GM18873 (cell line): ENCODE measurements at regions not wholly inside any gene's neighbourhood (a gene's known extent, or its start where the extent isn't known, plus 50 kb on each side); places are given as distances from the start of the nearest gene placed in this dataset.

ENCODE experiments used
- ATAC-seq: cut with Tn5 transposase; IDR thresholded peaks from one replicate; pipeline ENCODE4 v1.9.1; 2021; ENCODE audit warnings: mild to moderate bottlenecking, moderate library complexity, moderate number of reproducible peaks; ENCODE audit not compliant: unreplicated experiment, low FRiP score

GRCh38 chr5:28082610-28083009, 1044.2 kb upstream of the CDH9 start:
- no peak for ATAC-seq

DNA sequence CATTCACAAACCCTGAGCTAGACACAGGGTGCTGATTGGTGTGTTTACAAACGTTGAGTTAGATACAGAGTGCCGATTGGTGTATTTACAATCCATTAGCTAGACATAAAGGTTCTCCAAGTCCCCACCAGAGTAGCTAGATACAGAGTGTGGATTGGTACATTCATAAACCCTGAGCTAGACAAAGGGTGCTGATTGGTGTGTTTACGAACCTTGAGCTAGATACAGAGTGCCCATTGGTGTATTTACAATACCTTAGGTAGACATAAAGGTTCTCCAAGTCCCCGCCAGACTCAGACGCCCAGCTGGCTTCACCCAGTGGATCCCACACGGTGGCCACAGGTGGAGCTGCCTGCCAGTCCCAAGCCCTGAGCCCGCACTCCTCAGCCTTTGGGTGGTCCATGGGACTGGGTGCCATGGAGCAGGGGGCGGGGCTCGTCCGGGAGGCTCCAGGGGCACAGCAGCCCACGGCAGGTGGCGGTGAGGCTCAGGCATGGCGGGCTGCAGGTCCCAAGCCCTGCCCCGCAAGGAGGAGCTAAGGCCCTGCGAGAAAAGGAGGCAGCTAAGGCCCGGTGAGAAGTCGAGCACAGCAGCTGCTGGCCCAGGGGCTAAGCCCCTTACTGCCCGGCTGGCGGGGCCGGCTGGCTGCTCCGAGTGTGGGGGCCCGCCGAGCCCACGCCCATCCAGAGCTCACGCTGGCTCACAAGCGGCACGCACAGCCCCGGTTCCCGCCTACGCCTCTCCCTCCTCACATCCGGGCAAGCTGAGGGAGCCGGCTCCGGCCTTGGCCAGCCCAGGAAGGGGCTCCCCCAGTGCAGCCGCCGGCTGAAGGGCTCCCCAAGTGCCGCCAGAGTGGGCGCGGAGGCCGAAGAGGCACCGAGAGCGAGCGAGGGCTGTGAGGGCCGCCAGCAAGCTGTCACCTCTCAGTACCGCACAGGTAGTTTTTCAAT, 1039.2 kb upstream of the CDH9 start:
- no peak for ATAC-seq

DNA sequence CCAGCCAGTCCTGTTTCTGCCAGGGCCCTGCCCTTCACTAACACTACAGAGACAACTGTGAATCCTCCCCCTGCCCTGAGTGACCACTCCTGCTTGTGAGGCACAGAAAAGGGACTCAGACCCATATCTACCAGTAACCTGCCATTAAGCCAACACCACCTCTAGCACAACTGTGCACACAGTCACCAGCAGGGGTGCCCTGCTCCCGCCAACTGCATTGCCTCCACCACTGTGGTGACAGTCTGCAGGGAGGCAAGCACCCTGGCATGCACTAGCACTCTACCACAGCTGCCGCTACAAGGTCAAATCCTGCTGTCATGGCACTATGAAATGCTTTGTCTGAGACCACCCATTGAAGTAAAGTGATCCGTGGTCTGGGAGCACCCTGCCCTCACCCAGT, 1028.5 kb upstream of the CDH9 start:
- no peak for ATAC-seq

- no peak for ATAC-seq
Measured at GRCh38 chr5:28065656-28066055, 1027.3 kb upstream of the CDH9 start.

DNA sequence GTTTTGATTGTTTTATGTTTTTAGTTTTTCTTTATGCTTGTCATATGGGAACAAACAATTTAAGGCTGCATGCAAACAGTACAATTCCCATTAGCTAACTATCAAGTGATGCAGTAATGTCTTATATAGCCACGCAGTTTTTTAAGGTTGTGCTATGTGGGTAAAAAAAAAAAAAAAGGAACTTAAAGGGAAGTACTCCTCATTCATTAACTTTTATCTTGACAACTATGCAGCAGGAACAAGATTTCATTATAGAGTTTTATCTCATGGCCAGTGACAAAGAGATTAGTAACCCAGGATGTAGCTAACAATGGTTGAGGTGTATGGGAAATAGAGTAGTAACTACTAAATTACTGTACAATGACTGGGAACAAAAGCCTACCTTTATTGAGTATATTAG, 1008.2 kb upstream of the CDH9 start:
- ATAC-seq = no peak

DNA sequence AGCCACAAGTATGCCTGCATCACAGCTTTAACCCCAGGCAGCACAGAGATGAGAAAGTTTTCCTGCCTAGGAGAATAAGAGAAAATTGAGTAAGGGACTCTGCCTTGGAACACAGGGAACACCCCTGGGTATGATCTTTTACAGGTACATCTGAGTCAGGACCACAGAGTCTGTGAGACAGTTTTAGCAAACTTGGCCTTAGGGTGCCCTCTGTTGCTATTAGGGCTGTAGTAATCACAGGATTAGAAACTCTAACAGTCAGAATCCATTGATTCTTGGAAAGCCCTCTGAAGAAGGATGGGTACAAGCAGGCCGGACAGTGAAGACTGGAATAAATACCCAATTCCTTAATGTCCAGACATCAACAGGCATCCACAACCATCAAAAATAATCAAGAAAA, 989.5 kb upstream of the CDH9 start:
- no peak for ATAC-seq

DNA sequence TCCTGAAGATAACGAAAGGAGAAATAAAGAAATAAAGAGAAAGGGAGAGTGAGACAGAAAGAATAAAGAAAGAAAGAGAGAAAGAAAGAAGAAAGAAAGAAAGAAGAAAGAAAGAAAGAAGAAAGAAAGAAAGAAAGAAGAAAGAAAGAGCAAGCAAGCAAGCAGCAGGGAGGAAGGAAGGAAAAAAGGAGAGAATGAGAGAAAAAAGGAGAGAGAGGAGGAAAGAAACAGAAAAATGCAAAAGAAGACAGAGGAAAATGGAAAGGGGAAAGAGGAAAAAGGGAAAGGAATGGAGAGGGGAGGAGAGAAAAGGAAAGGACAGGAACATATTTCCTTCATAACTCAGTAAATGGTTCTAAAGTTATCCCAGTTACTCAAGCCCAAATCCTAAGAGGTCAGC, 978.8 kb upstream of the CDH9 start:
- no peak for ATAC-seq

GRCh38 chr5:28014779-28015178, 976.4 kb upstream of the CDH9 start:
- no peak for ATAC-seq

GRCh38 chr5:28012538-28012937, 974.2 kb upstream of the CDH9 start:
- ATAC-seq = no peak

DNA sequence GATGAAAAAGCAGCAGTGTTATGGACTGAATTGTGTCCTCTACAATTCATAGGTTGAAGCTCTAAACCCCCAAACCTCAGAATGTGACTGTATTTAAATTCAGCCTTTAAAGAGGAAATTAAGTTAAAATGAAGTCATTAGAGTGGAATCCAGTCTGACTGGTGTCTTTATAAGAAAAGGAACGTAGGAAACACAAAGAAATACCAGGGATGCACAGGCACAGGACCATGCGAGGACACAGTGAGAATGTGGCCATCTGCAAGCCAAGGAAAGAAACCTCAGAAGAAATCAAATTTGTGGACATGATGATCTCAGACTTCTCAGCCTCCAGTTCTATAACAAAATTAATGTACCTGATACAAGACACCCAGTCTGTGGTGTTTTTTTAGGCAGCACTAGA, 971.2 kb upstream of the CDH9 start:
- no peak for ATAC-seq

DNA sequence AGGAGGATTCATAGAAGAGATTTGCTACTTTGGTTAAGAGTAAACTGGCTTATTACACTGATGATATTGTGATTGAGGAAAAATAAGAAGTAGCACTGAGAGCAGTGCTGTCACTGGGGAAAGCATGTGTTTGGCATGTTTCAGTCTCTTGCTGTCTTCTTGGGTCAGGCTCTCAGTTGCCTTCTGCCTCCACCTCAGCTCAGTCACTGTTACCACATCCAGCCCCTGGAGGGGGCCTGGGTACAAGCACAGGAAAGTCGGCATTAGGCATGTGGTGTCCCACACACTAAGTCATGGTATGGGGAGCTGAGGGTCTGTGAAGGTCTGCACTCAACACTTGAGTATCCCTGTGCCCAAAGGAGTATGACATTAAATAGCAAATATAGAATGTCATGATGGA, 958.3 kb upstream of the CDH9 start:
- no peak for ATAC-seq

GRCh38 chr5:27995867-27996266, 957.5 kb upstream of the CDH9 start:
- no peak for ATAC-seq

DNA sequence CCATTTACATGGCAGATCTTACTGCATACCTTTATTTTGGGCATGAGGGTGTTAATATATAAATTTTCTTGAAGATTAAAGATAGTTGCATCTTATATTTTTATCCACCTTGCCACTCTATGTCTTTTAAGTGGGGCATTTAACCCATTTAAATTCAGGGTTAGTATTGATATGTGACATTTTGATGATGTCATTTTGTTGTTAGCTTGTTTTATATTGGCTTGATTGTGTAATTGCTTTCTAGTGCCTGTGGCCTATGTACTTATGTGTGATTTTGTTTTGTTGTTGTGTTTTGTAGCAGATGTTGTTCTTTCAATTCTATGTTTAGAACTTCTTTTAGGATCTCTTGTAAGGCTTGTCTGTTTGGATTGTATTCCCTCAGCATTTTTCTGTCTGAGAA, 939.9 kb upstream of the CDH9 start:
- ATAC-seq = no peak

DNA sequence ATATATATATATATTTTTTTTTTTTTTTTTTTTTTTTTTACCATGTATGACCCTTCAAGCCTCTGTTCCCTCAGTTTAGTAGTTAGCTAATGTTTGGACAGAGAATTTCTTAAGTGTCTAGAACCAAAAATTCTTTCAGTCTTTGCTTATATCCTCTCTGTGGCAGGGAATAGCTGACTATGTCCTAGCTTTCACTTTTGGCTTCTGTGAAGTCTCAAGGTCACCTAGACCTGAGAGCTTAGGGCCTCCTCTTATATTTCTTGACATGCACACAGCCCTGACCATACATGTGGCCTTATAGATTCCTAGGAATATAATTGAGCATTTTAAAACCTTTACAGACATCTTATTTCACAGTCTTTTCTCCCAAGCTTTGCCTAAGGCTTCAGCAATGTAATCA, 930.8 kb upstream of the CDH9 start:
- no peak for ATAC-seq

DNA sequence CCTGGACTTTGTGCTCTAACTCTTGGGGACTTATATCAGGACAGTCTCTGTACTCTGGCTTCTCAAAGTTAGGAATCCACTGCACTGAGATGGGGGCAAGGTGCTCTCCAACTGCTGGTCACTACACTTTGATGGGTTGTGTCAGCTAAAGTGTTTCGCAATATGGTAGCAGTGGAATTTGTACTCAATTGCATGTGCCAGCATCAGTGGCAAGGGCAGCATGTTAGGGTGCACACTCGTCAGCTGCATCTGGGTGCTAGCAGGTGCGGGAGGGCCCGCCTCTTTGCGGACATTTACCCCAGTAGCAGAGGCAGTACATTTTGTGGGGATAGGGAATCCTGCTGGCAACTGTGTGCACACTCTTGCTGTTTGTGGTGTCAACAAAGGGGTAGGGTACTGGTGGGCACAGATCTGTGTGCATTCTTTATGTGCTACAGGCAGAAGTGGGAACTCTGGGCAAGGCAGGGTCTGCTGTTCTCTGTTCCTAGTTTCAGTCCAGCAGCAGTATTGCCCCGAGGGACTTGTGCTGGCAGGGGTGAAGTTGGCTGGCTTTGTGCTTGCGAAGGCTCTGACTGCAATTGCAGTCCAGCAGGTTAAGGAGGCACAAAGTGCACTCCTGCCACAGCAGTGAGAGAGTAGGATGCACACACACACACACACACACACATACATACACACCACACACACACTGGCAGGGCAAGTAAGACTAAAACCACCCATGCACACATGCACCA, 924.8 kb upstream of the CDH9 start:
- ATAC-seq = no peak

GRCh38 chr5:27962198-27962597, 923.8 kb upstream of the CDH9 start:
- no peak for ATAC-seq

DNA sequence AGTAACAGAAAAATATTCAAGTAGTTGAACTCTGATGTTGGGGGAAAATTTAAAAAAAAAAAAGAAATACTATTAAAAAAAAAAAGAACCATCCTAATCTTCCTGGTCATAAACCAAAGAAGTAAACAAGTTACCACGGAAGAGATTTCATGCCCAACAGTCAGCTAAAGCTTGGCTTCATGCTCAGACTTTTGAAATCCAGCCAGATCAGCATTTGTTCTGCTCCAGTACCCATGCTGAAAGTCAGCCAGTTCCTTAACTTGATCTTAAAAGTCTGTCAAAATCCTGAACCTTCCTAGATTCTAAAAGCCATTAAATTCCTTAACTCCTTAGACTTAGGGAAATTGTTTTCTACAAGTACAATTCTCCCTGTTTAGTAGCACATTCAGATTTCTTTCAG, 908.7 kb upstream of the CDH9 start:
- ATAC-seq = no peak

- no peak for ATAC-seq
Measured at GRCh38 chr5:27944471-27944870, 906.1 kb upstream of the CDH9 start.

GRCh38 chr5:27938989-27939388, 900.6 kb upstream of the CDH9 start:
- ATAC-seq = no peak

GRCh38 chr5:27928060-27928459, 889.7 kb upstream of the CDH9 start:
- no peak for ATAC-seq

DNA sequence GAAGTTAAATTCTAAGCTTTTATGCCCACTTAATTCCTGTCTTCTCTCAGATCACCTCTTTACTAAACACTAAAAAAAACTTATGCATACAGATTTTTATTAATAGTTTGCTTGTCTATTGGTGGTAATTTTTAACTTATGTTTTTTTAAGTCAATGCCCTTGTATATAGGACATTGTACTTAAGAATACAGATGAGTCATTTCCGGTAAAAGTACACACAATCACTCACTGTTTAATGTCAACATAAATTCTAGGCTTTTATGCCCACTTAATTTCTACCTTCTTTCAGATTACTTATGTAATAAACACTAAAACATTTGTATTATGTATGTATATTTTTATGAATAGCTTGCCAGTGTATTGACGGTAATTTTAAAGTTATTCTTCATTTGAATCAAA, 872.8 kb upstream of the CDH9 start:
- ATAC-seq = no peak

GRCh38 chr5:27908341-27908740, 870.0 kb upstream of the CDH9 start:
- ATAC-seq = no peak
